GM12878 (cell line): ENCODE measurements at regions not wholly inside any gene's neighbourhood (a gene's known extent, or its start where the extent isn't known, plus 50 kb on each side); places are given as distances from the start of the nearest gene placed in this dataset.

Experiments used
- CEBPB ChIP-seq, 2 experiments: fragments of 150-350 bp in 1 of 2; IDR thresholded peaks; 2 replicates each; pipeline ENCODE4 v1.6.1; 2012 to 2014; ENCODE audit warnings: low read depth in 2 of 2, low read length in 2 of 2, borderline replicate concordance in 1 of 2, inconsistent platforms in 1 of 2
- CHD4 ChIP-seq: fragments of 200-600 bp; sonication (generic); IDR thresholded peaks from 2 replicates; pipeline ENCODE4 v1.6.1; 2016; ENCODE audit warnings: mild to moderate bottlenecking
- CREM ChIP-seq: IDR thresholded peaks from 2 replicates; pipeline ENCODE4 v1.6.1; 2014; ENCODE audit warnings: antibody characterized with exemption, low read depth
- CTCF ChIP-seq, 3 experiments: IDR thresholded peaks in 2 of 3; conservative IDR thresholded peaks in 1 of 3; 2 replicates each; pipeline ENCODE4 v1.5.1; 2011; ENCODE audit warnings: low read depth in 3 of 3, low read length in 3 of 3, mild to moderate bottlenecking in 3 of 3, control low read depth in 2 of 3, moderate library complexity in 2 of 3, inconsistent platforms in 1 of 3, mixed read lengths in 1 of 3; ENCODE audit not compliant: control insufficient read depth in 2 of 3, insufficient read depth in 1 of 3; ENCODE audit errors: extremely low read depth in 1 of 3
- EED ChIP-seq: sonication (generic); IDR thresholded peaks from 2 replicates; pipeline ENCODE4 v1.6.1; 2016; ENCODE audit warnings: antibody characterized with exemption, low read depth
- ESRRA ChIP-seq: IDR thresholded peaks from 2 replicates; pipeline ENCODE4 v1.6.1; 2012; ENCODE audit warnings: mild to moderate bottlenecking, low read length, improper control_type of control experiment
- EZH2 ChIP-seq: IDR thresholded peaks from 2 replicates; pipeline ENCODE4 v1.6.1; 2012; ENCODE audit warnings: low read depth, mild to moderate bottlenecking, control low read depth, inconsistent platforms, low read length, borderline replicate concordance; ENCODE audit not compliant: control insufficient read depth
- NR2C2 ChIP-seq: IDR thresholded peaks from 2 replicates; pipeline ENCODE4 v1.6.1; 2011; ENCODE audit warnings: borderline replicate concordance, low read depth; ENCODE audit not compliant: control insufficient read depth, insufficient read length
- POLR2AphosphoS5 ChIP-seq: IDR thresholded peaks from 2 replicates; pipeline ENCODE4 v1.6.1; 2011; ENCODE audit warnings: mild to moderate bottlenecking, low read length, inconsistent platforms
- RCOR1 ChIP-seq: conservative IDR thresholded peaks from 2 replicates; pipeline ENCODE4 v1.6.1; 2012; ENCODE audit warnings: low read depth, low read length, improper control_type of control experiment
- SREBF2 ChIP-seq: IDR thresholded peaks from 2 replicates; pipeline ENCODE4 v1.6.1; 2012; ENCODE audit warnings: mild to moderate bottlenecking, low read length
- TAF1 ChIP-seq: IDR thresholded peaks from 2 replicates; pipeline ENCODE4 v1.6.1; 2011; ENCODE audit warnings: mild to moderate bottlenecking, low read depth, low read length, borderline replicate concordance
- TARDBP ChIP-seq: IDR thresholded peaks from 2 replicates; pipeline ENCODE4 v1.6.1; 2016; ENCODE audit warnings: borderline replicate concordance
- TF ChIP-seq, protein P1 (sequence below): IDR thresholded peaks from 2 replicates; pipeline ENCODE4 v1.6.1; 2012; ENCODE audit warnings: mild to moderate bottlenecking, low read depth, low read length

DNA sequence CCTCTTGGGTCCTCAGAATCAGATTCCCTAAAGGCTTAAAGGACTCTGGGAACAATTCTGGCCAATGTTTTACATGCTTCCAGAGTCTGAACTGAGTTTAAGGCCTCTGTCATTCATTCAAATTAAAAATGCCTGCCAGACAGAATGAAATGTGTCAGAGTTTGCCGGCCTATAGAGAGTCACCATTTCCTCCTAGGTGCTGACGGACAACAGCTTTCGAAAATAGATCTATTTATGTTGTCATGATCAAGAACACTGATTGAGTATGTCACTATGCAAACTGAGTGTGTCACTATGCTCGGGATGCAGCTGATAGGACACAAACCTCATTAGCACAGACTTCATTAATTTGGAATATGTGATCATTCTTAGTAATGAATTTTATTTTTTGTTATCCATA, 151.4 kb upstream of the TMCC3 start:
- no peak for TF ChIP-seq TAF1
- no peak for TF ChIP-seq POLR2AphosphoS5
- no peak for TF ChIP-seq ESRRA
- TF ChIP-seq EZH2, result no peak
- TF ChIP-seq CREM, result no peak
- TF ChIP-seq CTCF (IDR thresholded peaks at IDR 0.05 in 2 of 3, conservative IDR thresholded peaks at IDR 0.05 in 1 of 3; ENCODE audit: control insufficient read depth in 2 of 3, extremely low read depth in 1 of 3, insufficient read depth in 1 of 3, low read depth in 3 of 3, low read length in 3 of 3), result no peak
- TF ChIP-seq SREBF2, result no peak
- TF ChIP-seq, protein P1, sequence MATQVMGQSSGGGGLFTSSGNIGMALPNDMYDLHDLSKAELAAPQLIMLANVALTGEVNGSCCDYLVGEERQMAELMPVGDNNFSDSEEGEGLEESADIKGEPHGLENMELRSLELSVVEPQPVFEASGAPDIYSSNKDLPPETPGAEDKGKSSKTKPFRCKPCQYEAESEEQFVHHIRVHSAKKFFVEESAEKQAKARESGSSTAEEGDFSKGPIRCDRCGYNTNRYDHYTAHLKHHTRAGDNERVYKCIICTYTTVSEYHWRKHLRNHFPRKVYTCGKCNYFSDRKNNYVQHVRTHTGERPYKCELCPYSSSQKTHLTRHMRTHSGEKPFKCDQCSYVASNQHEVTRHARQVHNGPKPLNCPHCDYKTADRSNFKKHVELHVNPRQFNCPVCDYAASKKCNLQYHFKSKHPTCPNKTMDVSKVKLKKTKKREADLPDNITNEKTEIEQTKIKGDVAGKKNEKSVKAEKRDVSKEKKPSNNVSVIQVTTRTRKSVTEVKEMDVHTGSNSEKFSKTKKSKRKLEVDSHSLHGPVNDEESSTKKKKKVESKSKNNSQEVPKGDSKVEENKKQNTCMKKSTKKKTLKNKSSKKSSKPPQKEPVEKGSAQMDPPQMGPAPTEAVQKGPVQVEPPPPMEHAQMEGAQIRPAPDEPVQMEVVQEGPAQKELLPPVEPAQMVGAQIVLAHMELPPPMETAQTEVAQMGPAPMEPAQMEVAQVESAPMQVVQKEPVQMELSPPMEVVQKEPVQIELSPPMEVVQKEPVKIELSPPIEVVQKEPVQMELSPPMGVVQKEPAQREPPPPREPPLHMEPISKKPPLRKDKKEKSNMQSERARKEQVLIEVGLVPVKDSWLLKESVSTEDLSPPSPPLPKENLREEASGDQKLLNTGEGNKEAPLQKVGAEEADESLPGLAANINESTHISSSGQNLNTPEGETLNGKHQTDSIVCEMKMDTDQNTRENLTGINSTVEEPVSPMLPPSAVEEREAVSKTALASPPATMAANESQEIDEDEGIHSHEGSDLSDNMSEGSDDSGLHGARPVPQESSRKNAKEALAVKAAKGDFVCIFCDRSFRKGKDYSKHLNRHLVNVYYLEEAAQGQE, result no peak
- TF ChIP-seq TARDBP, result no peak
- TF ChIP-seq NR2C2, result no peak
- no peak for TF ChIP-seq EED
- TF ChIP-seq RCOR1, result no peak
- TF ChIP-seq CEBPB (IDR thresholded peaks at IDR 0.05; ENCODE audit: borderline replicate concordance in 1 of 2, low read depth in 2 of 2, low read length in 2 of 2), result no peak
- no peak for TF ChIP-seq CHD4
